ENCODE measurements at regions not wholly inside any gene's neighbourhood (a gene's known extent, or its start where the extent isn't known, plus 50 kb on each side); places are given as distances from the start of the nearest gene placed in this dataset.
A peak's percentile ranks its signal among the peaks of the same experiment; 100 is the strongest.
"Not testable (repeated sequence)": the region's sequence is repeated elsewhere in the genome, so short reads cannot be mapped to it uniquely, and the experiment has no call there.

- peak; percentile 11 for DNase-seq (ENCODE audit: low read depth)
Observed at GRCh38 chr5:91469517-91470165, 86.5 kb upstream of the ARRDC3 start.

DNA sequence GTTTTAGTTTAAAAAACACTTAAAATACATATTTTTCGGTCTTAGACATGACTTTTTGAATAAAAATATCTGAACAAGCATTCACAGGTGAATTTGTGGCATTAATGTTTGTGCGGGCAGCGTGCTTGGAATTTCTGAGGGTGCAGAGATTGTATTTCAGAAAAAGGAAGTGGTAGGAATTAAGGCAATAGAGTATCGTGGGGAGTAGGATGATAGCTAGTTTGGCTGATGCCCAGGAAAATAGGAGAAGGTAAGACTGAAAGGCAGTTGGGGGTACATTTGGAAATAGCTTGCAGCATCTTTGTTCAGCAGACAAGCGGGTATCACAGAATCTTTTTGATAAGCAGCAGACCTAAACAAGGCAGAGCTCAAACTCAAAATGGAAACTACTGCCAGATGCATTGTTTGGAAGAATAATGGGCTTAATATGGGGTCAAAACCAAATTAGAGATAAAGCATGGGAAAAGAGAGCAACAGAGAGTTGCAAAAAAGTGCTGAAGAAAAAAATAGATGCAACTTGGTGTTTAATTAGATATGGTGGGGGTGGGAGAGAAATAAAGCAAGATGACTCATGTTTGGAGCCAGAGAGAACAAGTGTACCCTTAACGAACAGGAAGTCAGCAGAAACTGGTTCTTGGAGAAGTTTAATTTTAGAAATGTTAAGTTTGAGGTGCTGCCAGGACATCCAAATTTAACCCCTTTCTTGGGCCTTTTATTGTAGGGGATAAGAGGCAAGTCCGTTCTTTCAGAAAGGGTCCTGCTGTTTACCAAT, 85.7 kb upstream of the ARRDC3 start:
- peak; percentile 56 for DNase-seq (ENCODE audit: low read depth)

DNA sequence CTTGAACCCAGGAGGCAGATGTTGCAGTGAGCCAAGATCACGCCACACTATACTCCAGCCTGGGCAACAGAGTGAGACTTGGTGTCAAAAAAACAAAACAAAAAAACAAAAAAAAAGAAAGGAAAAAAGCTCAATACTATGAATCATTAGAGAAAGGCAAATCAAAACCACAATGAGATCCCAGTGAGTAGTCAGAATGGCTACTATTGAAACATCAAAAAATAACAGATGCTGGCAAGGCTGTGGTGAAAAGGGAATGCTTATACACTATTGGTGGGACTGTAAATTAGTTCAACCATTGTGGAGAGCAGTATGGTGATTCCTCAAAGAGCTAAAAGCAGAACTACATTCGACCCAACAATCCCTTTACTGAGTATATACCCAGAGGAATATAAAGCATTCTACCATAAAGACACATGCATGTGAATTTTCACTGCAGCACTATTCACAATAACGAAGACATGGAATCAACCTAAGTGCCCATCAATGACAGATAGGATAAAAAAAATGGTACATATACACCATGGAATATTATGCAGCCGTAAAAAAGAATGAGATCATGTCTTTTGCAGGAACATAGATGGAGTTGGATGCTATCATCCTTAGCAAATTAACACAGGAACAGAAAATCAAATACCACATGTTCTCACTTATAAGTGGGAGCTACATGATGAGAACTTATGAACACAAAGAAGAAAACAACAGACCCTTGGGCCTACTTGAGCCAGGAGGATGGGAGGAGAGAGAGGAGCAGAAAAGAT, 81.9 kb upstream of the ARRDC3 start:
- DNase-seq (ENCODE audit: low read depth), result peak; percentile 15

DNA sequence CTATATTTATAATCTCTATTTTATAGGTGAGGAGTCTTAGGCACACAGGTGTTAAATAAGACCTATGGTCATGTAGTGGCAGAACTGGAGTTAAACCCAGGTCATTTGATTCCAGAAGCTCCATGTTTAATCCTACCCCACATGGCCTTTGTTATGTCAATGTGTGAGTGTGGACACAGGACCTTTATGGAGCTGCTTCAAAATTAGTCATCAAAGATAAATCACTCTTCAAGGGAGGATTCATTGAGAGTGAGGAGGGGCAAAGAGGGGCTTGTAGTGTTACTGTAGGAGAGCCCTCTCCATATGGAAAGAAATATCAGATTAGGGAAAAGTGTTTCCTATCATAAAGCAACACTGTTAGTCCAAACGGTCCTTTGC, 74.6 kb upstream of the ARRDC3 start:
- DNase-seq (ENCODE audit: low read depth), result no peak

GRCh38 chr5:91456928-91457680, 74.0 kb upstream of the ARRDC3 start:
- no peak for DNase-seq (ENCODE audit: low read depth)

GRCh38 chr5:91449083-91449482, 66.0 kb upstream of the ARRDC3 start:
- DNase-seq (ENCODE audit: low read depth), result no peak

- DNase-seq (ENCODE audit: low read depth), result not testable (repeated sequence)
Observed at GRCh38 chr5:91448079-91448478, 65.0 kb upstream of the ARRDC3 start.

GRCh38 chr5:91446880-91447279, 63.8 kb upstream of the ARRDC3 start:
- DNase-seq (ENCODE audit: low read depth), result not testable (repeated sequence)

DNA sequence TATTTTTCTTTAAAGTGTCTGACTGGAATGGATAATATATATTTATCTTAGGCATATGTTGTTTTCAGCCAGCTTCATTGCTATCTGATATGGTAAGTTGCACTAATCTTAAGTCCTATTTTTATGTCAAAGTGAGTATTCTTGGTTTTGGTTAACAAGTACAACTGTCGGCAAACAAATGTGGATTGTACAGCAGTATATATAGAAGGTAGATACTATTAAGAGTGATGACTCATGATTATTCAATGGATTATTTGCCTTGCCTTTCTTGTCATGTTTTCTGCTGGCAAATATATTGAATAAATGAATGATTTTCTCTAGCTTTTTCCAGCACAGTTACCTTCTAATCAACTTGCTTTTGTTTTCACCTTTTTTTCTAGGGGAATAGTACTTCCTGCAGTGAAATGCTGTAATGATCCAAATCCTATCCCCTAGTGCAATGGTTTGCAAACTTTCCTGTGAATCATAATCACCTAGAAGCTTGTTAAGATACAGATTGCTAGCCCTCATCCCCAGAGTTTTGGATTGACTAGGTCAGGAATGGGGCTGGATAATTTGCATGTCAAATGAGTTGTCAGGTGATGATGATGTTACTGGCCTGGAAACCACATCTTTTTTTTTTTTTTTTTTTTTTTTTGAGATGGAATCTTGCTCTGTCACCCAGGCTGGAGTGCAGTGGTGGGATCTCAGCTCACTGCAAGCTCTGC, 60.8 kb upstream of the ARRDC3 start:
- DNase-seq (ENCODE audit: low read depth), result no peak

GRCh38 chr5:91443023-91443422, 59.9 kb upstream of the ARRDC3 start:
- DNase-seq (ENCODE audit: low read depth), result peak; percentile 19

- DNase-seq (ENCODE audit: low read depth), result no peak
Observed at GRCh38 chr5:91441082-91441481, 58.0 kb upstream of the ARRDC3 start.

- no peak for DNase-seq (ENCODE audit: low read depth)
Observed at GRCh38 chr5:91438871-91439270, 55.8 kb upstream of the ARRDC3 start.

- DNase-seq (ENCODE audit: low read depth), result no peak
Observed at GRCh38 chr5:91436241-91436640, 53.1 kb upstream of the ARRDC3 start.

DNA sequence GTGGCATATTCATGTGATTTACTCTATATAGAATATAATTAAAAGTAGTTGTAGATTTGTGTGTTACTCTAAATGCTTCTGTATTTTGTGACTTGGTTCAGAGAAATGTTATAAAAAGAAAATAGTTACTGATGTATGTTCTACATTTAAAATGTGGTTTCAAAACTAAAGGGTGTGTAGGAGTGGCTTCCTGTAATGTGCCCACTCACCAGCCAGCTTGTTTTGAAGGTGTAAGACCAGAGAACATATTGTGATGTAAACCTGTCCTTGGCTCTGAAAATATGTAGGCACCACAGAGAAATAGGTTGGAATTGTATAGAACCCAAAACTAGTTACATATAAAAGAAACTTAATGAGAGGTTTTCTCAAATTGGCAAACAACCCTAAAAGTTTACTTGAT, 51.2 kb upstream of the ARRDC3 start:
- no peak for DNase-seq (ENCODE audit: low read depth)

DNA sequence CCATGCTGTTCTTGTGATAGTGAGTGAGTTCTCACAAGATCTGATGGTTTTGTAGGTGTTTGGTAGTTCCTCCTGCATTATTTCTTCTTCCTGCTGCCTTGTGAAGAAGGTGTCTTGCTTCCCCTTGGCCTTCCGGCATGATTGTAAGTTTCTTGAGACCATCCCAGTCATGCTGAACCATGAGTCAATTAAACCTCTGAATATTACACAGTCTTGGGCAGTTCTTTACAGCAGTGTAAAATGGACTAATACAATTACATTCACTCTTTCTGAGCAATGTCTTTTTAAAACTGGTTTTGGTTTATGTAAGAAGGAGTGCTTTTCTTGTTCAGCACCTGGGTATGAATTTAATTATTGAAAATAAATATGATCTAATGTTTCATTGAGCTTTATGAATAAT, 50.7 kb upstream of the ARRDC3 start:
- no peak for DNase-seq (ENCODE audit: low read depth)

Data from HT1080 (cell line).